ENCODE measurements at regions not wholly inside any gene's neighbourhood (a gene's known extent, or its start where the extent isn't known, plus 50 kb on each side); places are given as distances from the start of the nearest gene placed in this dataset.
"Not testable (repeated sequence)": the region's sequence is repeated elsewhere in the genome, so short reads cannot be mapped to it uniquely, and the experiment has no call there.

DNA sequence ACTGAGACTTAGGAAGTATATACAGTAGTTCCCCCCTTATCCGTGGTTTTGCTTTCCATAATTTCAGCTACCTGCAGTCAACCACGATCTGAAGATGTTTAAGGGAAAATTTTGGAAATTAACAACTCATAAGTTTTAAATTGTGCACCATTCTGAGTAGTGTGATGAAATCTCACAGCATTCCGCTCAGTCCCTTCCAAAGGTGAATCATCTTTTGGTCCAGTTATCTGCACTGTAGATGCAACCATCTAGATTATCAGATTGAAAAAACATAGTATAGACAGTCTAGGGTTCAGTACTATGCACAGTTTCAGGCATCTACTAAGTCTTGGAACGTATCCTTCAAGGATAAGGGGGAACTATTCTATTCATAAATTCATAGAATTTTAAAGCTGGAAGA is 109.0 kb downstream of the ANXA3 start:
- no peak for DNase-seq (ENCODE audit: low read depth)

DNA sequence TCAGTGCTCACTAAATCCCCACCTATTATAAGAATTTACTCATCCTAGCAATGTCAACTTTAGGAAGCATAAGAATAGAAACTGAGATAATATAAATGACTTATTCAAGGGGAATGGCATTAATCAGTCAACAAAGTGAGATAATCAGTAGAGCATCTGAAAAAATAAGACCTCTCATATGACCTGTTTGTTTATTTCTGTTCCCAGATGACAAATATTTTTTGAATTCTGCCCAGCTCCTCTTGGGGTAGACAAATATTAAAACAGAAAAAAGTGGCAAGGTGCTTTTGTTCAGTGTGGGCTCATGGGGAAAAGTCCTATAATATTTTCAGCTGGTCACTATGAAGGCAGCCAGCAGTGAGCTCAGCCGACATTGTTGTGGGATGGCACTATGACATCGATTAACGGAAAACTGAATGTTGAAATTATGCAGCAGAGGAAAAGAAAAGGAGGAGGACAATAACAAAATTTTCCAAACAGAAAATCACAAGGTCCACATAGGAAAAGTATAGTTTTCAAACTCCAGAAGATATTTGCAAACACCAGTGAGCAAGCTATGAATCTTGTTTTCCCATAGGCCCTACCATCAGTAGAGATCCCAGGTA is 109.6 kb downstream of the ANXA3 start:
- DNase-seq (ENCODE audit: low read depth): no peak

DNA sequence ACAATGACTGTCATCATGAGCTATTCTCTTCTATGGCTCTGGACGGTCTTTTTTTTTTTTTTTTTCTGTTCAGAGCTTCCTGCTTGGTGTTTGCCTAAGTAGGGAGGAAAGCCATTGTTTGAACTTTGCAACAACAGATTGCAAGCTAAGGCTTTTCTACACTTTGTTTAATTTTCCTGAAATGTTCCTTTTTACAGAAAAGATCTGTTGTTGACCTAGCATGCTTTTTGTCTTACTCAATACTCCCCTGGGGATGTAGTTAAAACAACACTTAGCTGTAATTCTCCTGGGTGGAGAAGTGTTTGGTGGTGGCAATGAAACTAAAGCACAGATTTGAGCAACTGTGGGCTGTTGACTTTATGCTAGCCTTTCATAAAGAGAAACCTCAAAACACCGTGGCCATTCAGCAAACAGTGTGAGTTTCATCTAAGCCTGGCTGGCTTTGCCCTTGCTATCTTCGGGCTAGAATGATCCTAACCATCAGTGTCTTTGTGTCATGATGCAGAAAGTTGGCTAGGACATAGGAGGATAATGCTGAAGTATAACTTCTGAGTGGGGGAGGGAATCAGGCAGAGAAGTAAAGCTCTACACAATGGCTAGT is 110.5 kb downstream of the ANXA3 start:
- DNase-seq (ENCODE audit: low read depth): peak; percentile 57

DNA sequence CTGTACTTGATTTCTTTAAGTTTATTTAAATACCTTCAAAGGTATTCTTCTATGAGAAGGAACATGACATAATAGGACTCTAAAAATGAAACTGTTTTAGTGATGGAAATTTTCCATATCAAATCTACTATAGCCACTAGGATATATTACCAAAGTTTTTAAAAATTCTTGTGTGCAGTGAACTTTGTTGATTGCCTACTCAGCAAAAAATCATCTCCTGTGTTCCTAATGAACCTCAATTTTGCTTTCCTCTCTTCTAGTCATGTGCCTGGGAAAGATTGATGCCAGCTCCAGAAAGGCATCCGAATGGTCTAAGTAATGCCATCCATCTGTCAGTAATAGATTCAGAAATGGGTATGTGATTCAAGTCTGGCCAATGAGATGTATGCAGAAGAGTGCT is 111.1 kb downstream of the ANXA3 start:
- no peak for DNase-seq (ENCODE audit: low read depth)

DNA sequence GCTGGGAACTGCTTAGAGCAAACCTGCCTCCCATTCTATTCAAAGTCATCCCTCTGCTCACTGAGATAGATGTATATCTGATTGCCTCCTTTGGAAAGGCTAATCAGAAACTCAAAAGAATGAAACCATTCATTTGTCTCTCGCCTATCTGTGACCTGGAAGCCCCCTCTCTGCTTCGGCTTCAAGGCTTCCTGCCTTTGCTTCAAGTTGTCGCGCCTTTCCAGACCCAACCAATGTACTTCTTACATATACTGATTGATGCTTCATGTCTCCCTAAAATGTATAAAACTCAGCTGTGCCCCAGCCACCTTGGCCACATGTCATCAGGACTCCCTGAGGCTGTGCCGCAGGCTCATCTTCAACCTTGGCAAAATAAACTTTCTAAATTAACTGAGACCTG is 111.9 kb upstream of the BMP2K start:
- DNase-seq (ENCODE audit: low read depth): not testable (repeated sequence)

DNA sequence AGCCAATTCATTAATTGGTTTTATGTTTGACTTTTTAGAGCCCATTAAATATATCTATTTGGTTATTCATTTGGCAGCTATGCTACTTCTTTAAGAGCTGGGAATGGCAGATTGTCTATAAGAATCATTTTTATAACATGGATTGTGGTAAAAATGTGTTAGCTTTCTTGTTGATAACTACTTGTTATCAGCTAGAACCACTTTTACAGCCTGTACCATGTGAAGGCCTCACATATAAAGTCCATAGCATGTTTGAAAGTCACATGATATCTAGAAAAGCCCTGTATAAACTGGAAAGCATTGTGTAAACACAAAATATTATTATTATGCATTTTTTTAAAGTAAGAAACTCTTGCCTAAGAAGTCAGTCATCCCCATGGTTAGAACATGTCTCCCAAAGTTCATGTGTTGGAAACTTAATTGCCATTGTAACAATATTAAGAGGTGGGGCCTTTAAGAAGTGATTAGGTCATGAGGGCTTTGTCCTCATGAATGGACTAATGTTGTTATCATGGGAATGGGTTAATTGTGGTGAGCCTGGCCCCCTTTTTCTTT is 110.9 kb upstream of the BMP2K start:
- DNase-seq (ENCODE audit: low read depth): no peak

DNA sequence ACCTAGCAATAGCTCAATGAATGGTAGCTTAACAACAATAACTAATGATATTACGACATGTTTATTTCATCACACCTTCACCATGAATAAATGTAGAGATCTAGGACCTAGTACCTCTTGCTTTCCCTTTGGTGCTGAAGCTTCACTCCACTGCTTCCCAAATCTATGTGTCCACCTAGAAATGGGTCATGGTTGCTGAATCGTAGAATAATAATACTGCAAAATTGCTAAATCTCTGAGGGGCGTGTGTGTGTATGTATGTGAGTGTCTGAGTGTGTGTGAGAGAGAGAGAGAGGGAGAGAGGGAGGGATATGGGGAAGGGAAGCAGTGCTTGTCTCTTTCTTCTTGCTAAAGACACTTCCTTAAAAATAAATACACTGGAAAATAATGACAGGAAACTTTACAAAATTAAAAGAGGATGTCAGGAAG is 109.3 kb upstream of the BMP2K start:
- DNase-seq (ENCODE audit: low read depth): no peak

DNA sequence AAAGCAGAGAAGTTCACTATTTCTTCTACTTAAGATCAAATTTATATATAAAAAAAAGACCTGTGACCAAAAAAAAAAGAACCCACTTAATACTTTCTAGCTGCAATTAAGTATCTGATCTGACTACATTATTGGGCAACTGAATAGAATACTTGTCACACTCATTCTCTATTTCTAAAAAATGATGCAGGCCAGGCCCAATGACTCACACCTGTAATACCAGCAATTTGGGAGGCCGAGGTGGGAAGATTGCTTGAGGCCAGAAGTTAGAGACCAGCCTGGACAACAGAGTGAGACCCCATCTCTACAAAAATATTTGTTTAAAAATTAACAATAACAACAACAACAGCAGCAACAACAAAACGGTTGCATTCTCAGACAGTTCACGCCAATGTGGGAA is 108.8 kb upstream of the BMP2K start:
- no peak for DNase-seq (ENCODE audit: low read depth)

DNA sequence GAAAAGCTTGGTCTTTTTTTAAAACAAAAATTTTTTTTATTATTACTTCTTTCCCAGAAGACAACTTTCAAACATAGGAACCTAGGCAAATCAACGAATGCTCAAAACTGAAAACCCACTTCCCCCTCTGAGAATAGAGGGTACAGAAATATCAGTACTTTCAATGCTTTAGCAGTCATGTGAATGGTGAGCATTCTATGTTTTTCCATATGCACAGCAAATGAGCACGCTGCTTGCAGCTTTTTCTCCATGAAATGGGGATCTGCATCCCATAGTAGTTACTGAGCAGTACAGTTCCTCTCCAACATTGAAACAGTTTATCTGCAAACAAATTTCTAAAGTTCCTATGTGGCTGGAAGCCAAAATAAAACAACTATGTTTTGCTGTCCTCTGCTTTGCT is 108.4 kb upstream of the BMP2K start:
- no peak for DNase-seq (ENCODE audit: low read depth)

DNA sequence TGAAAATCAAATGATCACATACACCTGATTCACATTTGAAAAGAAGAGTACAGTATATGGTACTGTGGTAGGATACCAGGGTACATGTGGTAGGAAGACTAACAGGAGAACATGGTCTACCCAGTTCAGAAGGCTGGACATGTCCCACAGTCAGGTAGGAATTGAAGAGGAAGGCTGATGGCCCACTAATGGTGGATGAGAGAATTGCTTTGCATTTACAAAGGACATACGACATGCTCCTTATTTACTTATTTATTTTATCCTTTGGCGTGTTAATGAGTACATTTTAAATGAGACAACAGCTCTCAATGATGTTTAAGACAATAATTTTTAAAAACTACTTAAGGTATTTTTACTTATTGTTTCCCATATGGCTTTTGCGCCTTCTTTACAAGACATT is 106.7 kb upstream of the BMP2K start:
- no peak for DNase-seq (ENCODE audit: low read depth)

DNA sequence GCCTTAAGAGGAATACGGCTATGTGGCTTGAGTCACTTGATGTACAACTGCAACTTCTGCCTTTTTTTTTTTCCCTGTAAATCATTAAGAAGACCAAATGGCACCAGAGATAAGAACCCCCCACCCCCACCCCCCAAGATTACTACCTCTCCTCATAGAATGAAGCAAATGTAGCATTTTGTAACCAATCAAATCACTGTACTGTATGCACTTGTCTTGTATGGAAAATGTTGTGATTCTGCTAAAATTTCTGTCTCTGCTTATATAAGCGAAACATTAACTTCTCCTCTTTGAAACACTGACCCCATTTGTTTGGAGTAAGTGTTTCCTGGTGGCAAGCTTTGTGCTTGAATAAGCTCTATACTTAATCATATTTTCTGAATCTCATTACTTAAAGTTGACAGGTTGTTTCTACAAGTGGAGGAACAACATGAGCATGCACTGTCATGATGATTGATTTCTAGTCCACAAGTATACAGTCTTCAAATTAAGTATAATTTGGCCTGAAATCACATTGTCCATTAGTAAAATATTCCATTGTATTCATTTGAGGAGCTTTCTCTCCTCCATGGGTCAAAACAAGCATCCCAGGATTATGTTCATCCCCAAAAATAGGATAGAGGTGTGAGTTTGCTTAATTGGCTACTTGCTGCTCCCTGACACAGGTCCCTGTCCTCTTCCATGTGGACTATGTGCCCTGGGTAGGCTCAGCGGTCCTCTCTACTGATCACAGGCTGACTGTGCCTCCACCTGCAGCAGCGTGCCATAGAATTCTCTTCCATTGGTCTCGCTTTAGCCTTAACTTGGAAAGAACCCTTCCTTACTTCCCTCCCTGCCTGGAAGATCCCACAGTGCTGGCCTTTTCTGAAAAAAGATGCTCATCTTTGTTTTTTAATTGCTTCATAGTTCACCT is 104.0 kb upstream of the BMP2K start:
- DNase-seq (ENCODE audit: low read depth): no peak

DNA sequence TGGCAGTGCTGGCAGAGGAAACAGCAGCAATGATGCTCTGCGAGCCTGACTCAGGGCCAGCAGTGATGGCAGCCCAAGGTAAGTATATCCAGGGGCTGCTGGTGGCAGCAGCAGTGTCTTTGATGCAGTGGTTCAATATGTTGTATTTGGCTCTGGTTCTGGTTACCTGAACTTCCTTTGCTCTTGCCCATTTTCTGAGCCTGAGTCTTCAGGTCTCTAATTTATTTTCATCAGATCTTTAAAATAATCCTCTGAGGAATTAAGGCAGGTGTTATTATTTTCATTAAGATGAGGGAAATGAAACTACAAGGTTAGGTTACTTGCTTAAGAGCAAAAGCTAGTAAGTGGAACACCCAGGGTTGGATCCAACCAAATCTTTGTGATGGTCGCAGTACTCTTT is 102.8 kb upstream of the BMP2K start:
- no peak for DNase-seq (ENCODE audit: low read depth)

DNA sequence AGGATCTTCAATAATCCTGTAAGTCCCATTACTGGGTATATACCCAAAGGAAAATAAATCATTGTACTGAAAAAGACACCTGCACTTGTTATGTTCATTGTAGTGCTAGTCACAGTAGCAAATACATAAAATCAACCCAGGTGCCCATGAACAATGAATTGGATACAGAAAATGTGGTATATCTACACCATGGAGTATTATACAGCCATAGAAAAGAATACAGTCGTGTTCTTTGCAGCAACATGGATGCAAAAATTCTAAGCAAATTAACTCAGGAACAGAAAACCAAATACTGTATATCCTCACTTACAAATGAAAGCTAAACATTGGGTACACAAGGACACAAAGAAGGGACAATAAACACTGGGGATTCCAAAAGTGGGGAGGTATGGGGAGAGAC is 100.8 kb upstream of the BMP2K start:
- no peak for DNase-seq (ENCODE audit: low read depth)

DNA sequence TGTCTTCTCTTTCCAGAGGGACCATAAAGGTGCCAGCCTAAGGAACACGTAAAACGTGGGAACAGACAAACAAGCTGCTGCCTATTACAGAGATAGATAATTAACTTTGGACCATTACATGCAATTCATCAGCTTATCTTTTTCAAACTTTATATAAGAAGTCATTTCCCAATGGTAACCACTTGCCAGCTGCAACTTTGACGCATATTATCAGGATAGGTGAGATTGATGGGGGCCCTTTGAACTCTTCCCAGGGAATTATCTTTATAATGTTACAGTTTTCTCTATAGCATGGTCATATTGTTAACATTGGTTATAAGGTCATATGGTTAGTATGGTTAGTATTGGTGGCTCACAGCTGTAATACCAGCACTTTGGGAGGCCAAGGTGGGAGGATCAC is 94.1 kb upstream of the BMP2K start:
- DNase-seq (ENCODE audit: low read depth): no peak

DNA sequence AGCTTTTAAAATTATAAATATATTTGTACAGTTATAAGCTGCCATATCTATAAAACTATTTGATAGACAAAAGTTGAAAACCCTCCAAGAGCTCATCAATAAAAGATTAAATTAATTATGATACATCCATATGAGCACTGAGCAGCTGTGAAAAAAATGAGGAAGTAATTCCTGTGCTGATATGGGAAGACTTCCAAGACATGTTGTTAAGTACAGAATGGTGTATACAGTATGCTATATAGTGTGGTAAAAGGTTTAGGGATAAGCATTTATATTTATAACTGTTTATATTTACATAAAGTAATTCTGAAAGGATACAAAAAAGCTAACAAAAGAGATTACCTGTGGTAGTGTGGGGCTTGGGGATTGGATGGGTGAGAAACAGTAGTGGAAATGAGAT is 92.8 kb upstream of the BMP2K start:
- no peak for DNase-seq (ENCODE audit: low read depth)

DNA sequence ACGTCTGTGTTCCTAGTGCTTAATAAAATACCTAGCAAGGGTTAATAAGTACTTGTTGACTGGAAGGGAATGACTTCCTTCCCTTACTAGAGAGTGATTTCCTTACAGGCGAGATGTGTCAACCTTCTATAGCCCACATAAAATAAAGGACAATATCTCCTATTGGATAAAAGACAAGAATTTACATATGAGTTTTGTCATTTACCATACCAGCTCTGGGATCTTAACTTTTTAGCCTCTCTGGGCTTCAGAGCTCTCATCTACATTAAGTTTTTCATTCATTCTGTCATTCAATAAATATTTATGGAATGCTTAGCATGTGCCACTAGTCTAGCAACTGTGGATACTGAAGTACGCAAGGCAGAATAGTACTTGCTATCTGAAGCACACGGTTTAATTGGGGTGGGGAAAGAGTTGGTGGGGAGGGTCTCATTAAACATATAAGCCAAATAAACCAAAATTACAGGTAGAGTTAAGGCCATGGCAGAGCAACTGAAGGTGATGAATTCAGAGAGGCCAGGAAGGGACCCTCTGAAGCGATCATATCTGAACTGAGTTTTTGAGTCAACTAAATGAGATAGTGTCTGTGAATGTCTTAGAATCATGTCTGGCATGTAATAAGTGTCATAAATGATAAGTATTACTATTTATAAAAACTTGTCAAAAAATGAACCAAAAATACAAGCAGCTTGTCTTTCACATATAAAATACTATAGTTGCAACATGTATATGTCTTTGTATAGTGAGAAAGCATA is 91.6 kb upstream of the BMP2K start:
- DNase-seq (ENCODE audit: low read depth): no peak

DNA sequence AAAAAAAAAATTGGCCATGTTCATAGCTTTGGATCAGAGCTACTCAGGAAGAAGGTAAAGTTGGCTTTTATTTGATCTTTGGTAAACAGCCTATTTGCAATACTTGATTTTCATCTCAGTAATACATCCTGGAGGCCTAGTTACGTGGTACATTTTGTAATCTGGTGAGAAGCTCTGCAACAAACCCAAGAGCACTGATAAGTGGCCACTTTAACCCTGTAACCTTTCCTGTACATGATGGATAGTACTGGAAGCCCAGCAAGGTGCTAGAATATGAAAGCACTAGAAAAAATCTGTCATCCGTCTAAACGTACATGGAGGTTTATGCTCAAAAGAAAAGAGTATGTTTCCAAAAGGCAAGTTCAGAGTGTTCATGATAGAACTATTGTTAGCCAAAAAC is 88.3 kb upstream of the BMP2K start:
- no peak for DNase-seq (ENCODE audit: low read depth)

DNA sequence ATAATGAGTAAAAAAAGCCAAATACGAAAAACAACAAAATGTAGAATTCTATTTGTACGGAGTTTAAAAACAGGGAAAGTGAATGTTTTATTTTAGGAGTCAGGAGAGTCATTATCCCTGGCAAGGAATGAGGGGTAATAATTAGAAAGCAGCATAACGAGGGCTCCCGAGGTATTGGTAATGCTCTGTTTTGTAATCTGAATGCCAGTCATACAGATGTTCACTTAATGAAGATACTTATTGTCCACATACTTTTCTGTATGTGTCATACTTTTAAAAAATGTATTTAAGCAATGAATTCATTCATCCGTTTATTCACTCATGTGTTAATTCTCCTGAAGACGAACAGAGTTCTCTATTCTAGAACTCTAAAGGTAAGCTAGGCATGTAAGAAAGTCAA is 87.8 kb upstream of the BMP2K start:
- DNase-seq (ENCODE audit: low read depth): no peak

DNA sequence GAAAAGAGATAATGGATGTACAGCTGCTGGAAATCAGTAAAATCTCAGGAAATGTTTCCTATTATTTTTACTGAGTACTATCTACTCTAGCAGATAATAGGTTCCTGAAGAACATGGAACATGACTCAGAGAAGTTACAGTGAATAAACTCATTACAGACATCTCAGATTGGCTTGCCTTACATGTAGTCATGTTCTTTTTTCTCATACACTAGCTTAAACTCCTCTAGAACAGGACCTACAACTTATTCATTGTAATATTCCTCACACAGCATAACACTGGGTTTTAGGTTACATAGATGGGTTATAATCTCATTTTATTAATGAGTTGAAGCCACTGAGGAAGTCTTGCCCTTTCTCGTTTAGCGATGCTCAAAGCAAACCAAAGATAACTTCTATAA is 86.9 kb upstream of the BMP2K start:
- DNase-seq (ENCODE audit: low read depth): no peak

DNA sequence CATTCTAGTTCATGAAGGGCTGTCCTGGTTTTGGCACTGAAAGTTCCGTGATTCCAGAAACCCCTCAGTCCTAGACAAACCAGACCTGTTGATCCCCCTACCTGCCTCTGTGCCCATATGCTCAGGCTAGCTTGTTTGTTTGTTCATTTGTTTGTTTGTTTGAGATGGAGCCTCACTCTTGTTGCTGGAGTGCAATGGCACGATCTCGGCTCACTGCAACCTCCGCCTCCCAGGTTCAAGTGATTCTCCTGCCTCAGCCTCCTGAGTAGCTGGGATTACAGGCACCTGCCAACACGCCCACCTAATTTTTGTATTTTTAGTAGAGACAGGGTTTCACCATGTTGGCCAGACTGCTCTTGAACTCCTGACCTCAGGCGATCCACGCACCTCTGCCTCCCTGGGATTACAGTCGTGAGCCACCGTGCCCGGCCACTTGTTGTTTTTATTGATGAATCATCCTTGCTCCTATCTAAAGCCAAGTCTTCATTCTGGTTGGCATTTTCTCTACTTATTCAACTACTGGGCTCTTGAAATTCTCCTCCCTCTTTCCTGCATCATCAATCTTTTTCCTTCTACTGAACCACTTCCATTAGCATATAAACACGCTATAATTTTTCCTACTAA is 86.3 kb upstream of the BMP2K start:
- DNase-seq (ENCODE audit: low read depth): no peak

DNA sequence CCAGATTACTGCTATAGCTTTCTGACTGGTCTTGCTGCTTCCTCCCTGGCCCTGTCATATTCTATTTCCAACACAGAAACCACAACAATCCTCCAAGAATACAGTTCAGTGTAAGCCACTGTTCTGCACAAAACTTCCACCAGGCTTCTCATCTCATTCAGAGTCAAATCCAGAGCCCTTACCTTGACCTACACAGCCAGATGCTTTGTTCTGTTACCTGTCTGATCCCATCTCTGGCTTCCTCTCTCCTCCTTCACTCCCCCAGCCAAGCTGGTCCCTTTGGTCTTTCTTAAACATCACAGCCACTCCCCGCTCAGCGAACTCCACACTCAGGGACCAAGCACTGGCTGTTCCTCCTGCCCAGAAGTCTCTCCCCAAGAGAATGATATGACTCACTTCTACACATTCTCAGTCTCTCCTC is 84.8 kb upstream of the BMP2K start:
- DNase-seq (ENCODE audit: low read depth): no peak
